HEK293T (cell line): ENCODE measurements at regions not wholly inside any gene's neighbourhood (a gene's known extent, or its start where the extent isn't known, plus 50 kb on each side); places are given as distances from the start of the nearest gene placed in this dataset.

Experiments
- CTCF ChIA-PET: fragments of 350-600 bp; formaldehyde crosslinking; extraction: SDS; loops from one replicate; lab custom pipeline; 2021; ENCODE audit warnings: antibody characterized with exemption, inconsistent platforms; lab: Yijun Ruan, JAX
- POLR2A ChIA-PET: fragments of 350-600 bp; formaldehyde crosslinking; extraction: SDS; loops from one replicate; lab custom pipeline; 2020; ENCODE audit warnings: antibody characterized with exemption, inconsistent platforms; lab: Yijun Ruan, JAX
- DNase-seq: peaks from one replicate; pipeline ENCODE4 v3.0.0; 2012; ENCODE audit warnings: mixed read lengths; ENCODE audit errors: extremely low spot score
- ARNT ChIP-seq: fragments of 450-650 bp; IDR thresholded peaks from 2 replicates; pipeline ENCODE4 v1.6.1; 2017; ENCODE audit warnings: mild to moderate bottlenecking
- BHLHE40 ChIP-seq: fragments of 450-650 bp; IDR thresholded peaks from 2 replicates; pipeline ENCODE4 v1.6.1; 2016; ENCODE audit warnings: mild to moderate bottlenecking, moderate library complexity, borderline replicate concordance
- CTBP1 ChIP-seq: fragments of 450-650 bp; IDR thresholded peaks from 2 replicates; pipeline ENCODE4 v1.6.1; 2016; ENCODE audit warnings: borderline replicate concordance
- ELF4 ChIP-seq: fragments of 450-650 bp; IDR thresholded peaks from 2 replicates; pipeline ENCODE4 v1.6.1; 2017; ENCODE audit warnings: antibody characterized with exemption
- FOXA1 ChIP-seq: fragments of 450-650 bp; IDR thresholded peaks from 2 replicates; pipeline ENCODE4 v1.6.1; 2016; ENCODE audit warnings: mild to moderate bottlenecking
- FOXK2 ChIP-seq: fragments of 450-650 bp; IDR thresholded peaks from 2 replicates; pipeline ENCODE4 v1.6.1; 2016; ENCODE audit warnings: mild to moderate bottlenecking
- FOXM1 ChIP-seq: fragments of 450-650 bp; IDR thresholded peaks from 2 replicates; pipeline ENCODE4 v1.6.1; 2017; ENCODE audit warnings: mild to moderate bottlenecking, borderline replicate concordance
- HDGF ChIP-seq: fragments of 450-650 bp; IDR thresholded peaks from 2 replicates; pipeline ENCODE4 v1.6.1; 2017; ENCODE audit warnings: antibody characterized with exemption, borderline replicate concordance
- L3MBTL2 ChIP-seq: fragments of 450-650 bp; conservative IDR thresholded peaks from 2 replicates; pipeline ENCODE4 v1.6.1; 2016; ENCODE audit warnings: mild to moderate bottlenecking
- LEF1 ChIP-seq: fragments of 450-650 bp; IDR thresholded peaks from 2 replicates; pipeline ENCODE4 v1.6.1; 2017; ENCODE audit warnings: mild to moderate bottlenecking, borderline replicate concordance
- NFRKB ChIP-seq: fragments of 450-650 bp; IDR thresholded peaks from 2 replicates; pipeline ENCODE4 v1.6.1; 2016; ENCODE audit warnings: mild to moderate bottlenecking, moderate library complexity
- SP1 ChIP-seq: fragments of 450-650 bp; IDR thresholded peaks from 2 replicates; pipeline ENCODE4 v1.6.1; 2017
- SUZ12 ChIP-seq: fragments of 450-650 bp; IDR thresholded peaks from 2 replicates; pipeline ENCODE4 v1.6.1; 2016; ENCODE audit warnings: mild to moderate bottlenecking
- TARDBP ChIP-seq: fragments of 450-650 bp; IDR thresholded peaks from 2 replicates; pipeline ENCODE4 v1.6.1; 2016
- ZNF384 ChIP-seq: fragments of 450-650 bp; IDR thresholded peaks from 2 replicates; pipeline ENCODE4 v1.6.1; 2016
- TF ChIP-seq, protein P1 (sequence below): fragments of 450-650 bp; IDR thresholded peaks from 2 replicates; pipeline ENCODE4 v1.6.1; 2016

DNA sequence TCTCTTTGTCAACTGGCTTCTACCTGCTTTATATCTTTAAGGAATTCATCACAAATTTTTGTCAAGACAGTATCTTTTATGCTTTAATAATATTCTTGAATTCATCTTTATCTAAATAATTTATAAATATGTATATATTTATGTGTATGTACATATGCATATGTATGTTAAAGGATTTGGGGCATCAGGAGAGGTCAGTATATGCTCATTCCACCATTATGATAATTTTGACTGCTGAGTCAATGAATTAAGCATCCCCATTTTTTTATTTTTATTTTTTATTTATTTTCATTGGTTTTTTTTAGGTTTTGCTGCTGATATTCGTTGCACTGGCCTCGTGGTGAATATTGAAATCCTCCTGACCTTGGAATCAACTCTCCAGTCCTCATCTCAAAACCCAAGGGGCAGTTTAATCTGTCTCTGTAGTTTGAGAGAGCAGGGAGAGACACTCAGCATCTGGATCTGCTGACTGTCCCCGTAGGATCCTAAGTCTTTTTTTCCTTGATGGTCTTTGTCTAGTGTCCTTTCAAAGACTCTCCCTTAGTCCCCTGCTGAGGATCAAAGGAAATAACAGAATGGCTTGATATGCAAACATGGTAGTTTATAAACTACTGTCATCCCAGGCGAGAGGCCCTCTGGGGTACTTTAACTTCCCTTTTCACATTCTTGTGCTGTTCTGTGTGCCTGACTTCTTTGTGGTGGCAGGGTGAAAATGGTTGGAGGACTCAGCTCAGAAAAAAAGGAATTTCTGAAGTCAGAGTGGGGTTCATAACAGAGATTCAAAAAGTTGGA, 218.7 kb downstream of the DIO2 start:
- no peak for DNase-seq
- TF ChIP-seq BHLHE40, result no peak
- TF ChIP-seq CTBP1, result no peak
- no peak for TF ChIP-seq FOXM1
- no peak for TF ChIP-seq FOXA1
- TF ChIP-seq, protein P1, sequence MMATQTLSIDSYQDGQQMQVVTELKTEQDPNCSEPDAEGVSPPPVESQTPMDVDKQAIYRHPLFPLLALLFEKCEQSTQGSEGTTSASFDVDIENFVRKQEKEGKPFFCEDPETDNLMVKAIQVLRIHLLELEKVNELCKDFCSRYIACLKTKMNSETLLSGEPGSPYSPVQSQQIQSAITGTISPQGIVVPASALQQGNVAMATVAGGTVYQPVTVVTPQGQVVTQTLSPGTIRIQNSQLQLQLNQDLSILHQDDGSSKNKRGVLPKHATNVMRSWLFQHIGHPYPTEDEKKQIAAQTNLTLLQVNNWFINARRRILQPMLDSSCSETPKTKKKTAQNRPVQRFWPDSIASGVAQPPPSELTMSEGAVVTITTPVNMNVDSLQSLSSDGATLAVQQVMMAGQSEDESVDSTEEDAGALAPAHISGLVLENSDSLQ, result no peak
- TF ChIP-seq NFRKB, result no peak
- no peak for TF ChIP-seq TARDBP
- ChIA-PET POLR2A (no interaction called here), CTCF (no interaction called here)

DNA sequence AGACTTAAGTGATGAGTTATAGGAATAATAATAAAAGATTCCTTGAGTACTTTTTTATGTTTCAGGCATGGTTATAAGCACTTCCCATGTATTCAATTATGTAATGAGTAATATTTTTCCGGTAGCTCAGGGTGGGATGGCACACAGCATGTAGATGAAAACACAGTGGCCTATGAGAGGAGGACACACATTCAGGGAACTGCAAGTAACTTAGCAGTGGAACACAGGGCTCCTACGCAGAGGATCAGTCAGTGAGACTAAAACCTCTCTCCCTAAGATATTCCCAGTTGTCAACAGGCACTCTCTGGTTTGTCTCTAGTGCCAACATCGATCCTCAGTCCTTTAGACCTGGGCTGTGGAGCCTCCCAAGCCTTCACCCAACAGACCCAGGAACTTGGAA, 219.4 kb downstream of the DIO2 start:
- no peak for TF ChIP-seq FOXA1
- no peak for TF ChIP-seq TARDBP
- no peak for TF ChIP-seq LEF1
- no peak for TF ChIP-seq HDGF
- no peak for TF ChIP-seq L3MBTL2
- TF ChIP-seq ELF4, result no peak
- TF ChIP-seq SUZ12, result no peak
- TF ChIP-seq NFRKB, result no peak
- no peak for TF ChIP-seq SP1
- TF ChIP-seq FOXK2, result no peak
- no peak for TF ChIP-seq FOXM1
- TF ChIP-seq ZNF384, result no peak
- no peak for TF ChIP-seq CTBP1
- TF ChIP-seq BHLHE40, result no peak
- no peak for DNase-seq
- CTCF ChIA-PET, result no interaction called here
- POLR2A ChIA-PET, result no interaction called here

GRCh38 chr14:79989990-79990389, 221.3 kb downstream of the DIO2 start:
- ChIA-PET CTCF (no interaction called here), POLR2A (no interaction called here)
- TF ChIP-seq SUZ12 (no peak), FOXM1 (no peak), LEF1 (no peak), ELF4 (no peak), NFRKB (no peak), SP1 (no peak), TARDBP (no peak), ZNF384 (no peak), HDGF (no peak), CTBP1 (no peak), FOXA1 (no peak), FOXK2 (no peak), L3MBTL2 (no peak)
- TF ChIP-seq, protein P1, result no peak
- DNase-seq, result no peak

- POLR2A ChIA-PET, result no interaction called here
- TF ChIP-seq FOXM1 (no peak), ARNT (no peak), LEF1 (no peak), ELF4 (no peak), TARDBP (no peak), SP1 (no peak), FOXK2 (no peak), BHLHE40 (no peak), SUZ12 (no peak), HDGF (no peak), CTBP1 (no peak), FOXA1 (no peak), ZNF384 (no peak), NFRKB (no peak), L3MBTL2 (no peak)
- TF ChIP-seq, protein P1, result no peak
Observed at GRCh38 chr14:79986251-79986650, 225.1 kb downstream of the DIO2 start.

DNA sequence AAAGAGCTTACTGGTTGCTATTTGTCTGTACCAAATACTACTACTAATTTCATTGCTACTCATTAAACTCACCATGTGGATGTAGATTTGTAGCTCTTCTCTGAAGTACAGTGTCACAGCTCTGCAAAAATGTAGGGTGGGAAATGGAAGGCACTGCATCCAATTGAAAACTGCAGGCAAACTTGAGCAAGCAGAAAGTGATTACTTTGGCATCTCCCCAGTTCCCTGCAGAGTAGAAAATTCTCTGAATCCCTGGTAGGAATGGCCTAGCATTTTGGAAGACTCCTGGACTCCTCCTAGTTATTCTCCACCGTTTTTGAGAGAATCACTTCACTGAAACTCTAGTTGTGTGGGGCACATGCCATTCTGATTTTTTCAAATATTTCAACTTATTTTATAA, 239.1 kb downstream of the DIO2 start:
- TF ChIP-seq SP1 (no peak), ELF4 (no peak), ARNT (no peak), LEF1 (no peak), TARDBP (no peak), ZNF384 (no peak), SUZ12 (no peak), FOXK2 (no peak), FOXM1 (no peak), BHLHE40 (no peak), HDGF (no peak)
- POLR2A ChIA-PET, result no interaction called here
- CTCF ChIA-PET, result interaction anchor here (0.6 kb wide), 1 partner anchor 614 kb away, joined by 6 read pairs; no protein-coding TSS in a partner anchor
- DNase-seq, result no peak

More at GRCh38 chr14:79986251-79986650, 225.1 kb downstream of the DIO2 start:
- CTCF ChIA-PET, result no interaction called here
- DNase-seq, result no peak

GRCh38 chr14:79971330-79971729, 240.0 kb downstream of the DIO2 start:
- TF ChIP-seq HDGF (no peak), NFRKB (no peak), L3MBTL2 (no peak), SP1 (no peak), LEF1 (no peak), ELF4 (no peak), FOXA1 (no peak)
- TF ChIP-seq, protein P1, result no peak
- POLR2A ChIA-PET, result no interaction called here
- CTCF ChIA-PET, result interaction anchor here (0.6 kb wide), 1 partner anchor 158 kb away, joined by 3 read pairs; no protein-coding TSS in a partner anchor
- no peak for DNase-seq
